K562 (cell line): ENCODE measurements at regions not wholly inside any gene's neighbourhood (a gene's known extent, or its start where the extent isn't known, plus 50 kb on each side); places are given as distances from the start of the nearest gene placed in this dataset.

Source experiments
- ATAC-seq: fragments of 200-7000 bp; cut with Tn5 transposase; 3 replicates; pipeline ENCODE4 v1.9.1; 2020; ENCODE audit warnings: moderate library complexity
- BruUV-seq: library from RNA; stranded (reverse); fragments of 400-500 nt; replicated peaks from 2 replicates; lab custom pipeline; 2021; lab: Mats Ljungman, UMichigan
- CTCF ChIA-PET: fragments of 300-600 bp; formaldehyde crosslinking; extraction: SDS; loops from one replicate; lab custom pipeline; 2021; ENCODE audit warnings: low intra/inter-chr PET ratio; lab: Yijun Ruan, JAX
- POLR2A ChIA-PET: fragments of 300-600, 350-650 bp; sonication (Branson Sonifier 250); formaldehyde crosslinking; extraction: SDS; loops from one replicate; lab custom pipeline; 2021; ENCODE audit warnings: antibody characterized with exemption, inconsistent platforms; lab: Yijun Ruan, JAX
- DNase-seq, 4 experiments: peaks; one replicate each; pipeline versions ENCODE4 v3.0.0 to v3.0.0-alpha.2; 2011 to 2018; ENCODE audit warnings: low spot score in 3 of 4, mixed read lengths in 3 of 4; ENCODE audit errors: extremely low read depth in 1 of 4
- FAIRE-seq: peaks from 2 replicates; lab custom pipeline; 2011; peaks lifted over from hg19 to GRCh38; lab: Jason Lieb, UNC
- H2AFZ ChIP-seq: 2 replicates; pipeline ENCODE4 v1.6.0; 2011; ENCODE audit warnings: low read depth, low read length, control low read depth, inconsistent platforms
- H3K27ac ChIP-seq: fragments of 200-600 bp; 3 replicates; pipeline ENCODE4 v1.8.0; 2011; ENCODE audit warnings: low read depth, mild to moderate bottlenecking, control low read depth, inconsistent platforms, low read length, moderate library complexity, mixed read lengths; ENCODE audit errors: extremely low read depth
- H3K27me3 ChIP-seq, 2 experiments: fragments of 300-600 bp in 1 of 2; 2 replicates in 1 of 2; 3 replicates in 1 of 2; pipeline versions ENCODE4 v1.6.0 to v1.8.0; 2011; ENCODE audit warnings: inconsistent platforms in 2 of 2, low read length in 2 of 2, mild to moderate bottlenecking in 1 of 2, mixed read lengths in 1 of 2, moderate library complexity in 1 of 2; ENCODE audit not compliant: control insufficient read depth in 2 of 2, insufficient read depth in 2 of 2
- H3K36me3 ChIP-seq: fragments of 300-600 bp; 3 replicates; pipeline ENCODE4 v1.8.0; 2011; ENCODE audit warnings: mild to moderate bottlenecking, low read length, inconsistent platforms; ENCODE audit not compliant: control insufficient read depth, insufficient read depth
- H3K4me1 ChIP-seq, 2 experiments: fragments of 200-600 bp in 1 of 2; replicated peaks in 1 of 2; 2 replicates in 1 of 2; 3 replicates in 1 of 2; pipeline versions ENCODE4 v1.5.1 to v1.8.0; 2011; ENCODE audit warnings: inconsistent platforms in 2 of 2, low read length in 2 of 2, mild to moderate bottlenecking in 1 of 2, mixed read lengths in 1 of 2, moderate library complexity in 1 of 2; ENCODE audit not compliant: control insufficient read depth in 2 of 2, insufficient read depth in 2 of 2
- H3K4me2 ChIP-seq: 2 replicates; pipeline ENCODE4 v1.6.1; 2011; ENCODE audit warnings: low read length, control low read depth, inconsistent platforms, mixed read lengths; ENCODE audit not compliant: insufficient read depth
- H3K4me3 ChIP-seq: fragments of 200-600 bp; sonication (generic), shearing (Covaris generic); 2 replicates; pipeline ENCODE4 v1.5.1; 2016; ENCODE audit warnings: control low read depth, inconsistent platforms
- H3K79me2 ChIP-seq: fragments of 200-600 bp; 3 replicates; pipeline ENCODE4 v1.8.0; 2011; ENCODE audit warnings: low read length, inconsistent platforms; ENCODE audit not compliant: control insufficient read depth, insufficient read depth
- H3K9ac ChIP-seq, 2 experiments: 2 replicates each; pipeline versions ENCODE4 v1.6.0 to v1.6.1; 2011; ENCODE audit warnings: low read depth in 2 of 2, low read length in 2 of 2, control low read depth in 1 of 2, inconsistent platforms in 1 of 2, mild to moderate bottlenecking in 1 of 2, mixed read lengths in 1 of 2; ENCODE audit not compliant: insufficient read depth in 1 of 2
- H3K9me1 ChIP-seq: one replicate; pipeline ENCODE4 v1.6.0; 2011; ENCODE audit warnings: inconsistent platforms, mild to moderate bottlenecking, low read length, moderate library complexity; ENCODE audit not compliant: control insufficient read depth, insufficient read depth
- H3K9me3 ChIP-seq: replicated peaks from 2 replicates; pipeline ENCODE4 v1.5.1; 2011; ENCODE audit warnings: low read depth, low read length, inconsistent platforms; ENCODE audit not compliant: control insufficient read depth, insufficient read depth
- H4K20me1 ChIP-seq: replicated peaks from 2 replicates; pipeline ENCODE4 v1.6.1; 2011; ENCODE audit warnings: low read length, inconsistent platforms, mixed read lengths; ENCODE audit not compliant: control insufficient read depth, insufficient read depth
- BHLHE40 ChIP-seq: IDR thresholded peaks from 2 replicates; pipeline ENCODE4 v1.6.1; 2011; ENCODE audit warnings: low read length, improper control_type of control experiment
- ELF4 ChIP-seq: fragments of 450-650 bp; formaldehyde crosslinking; IDR thresholded peaks from 2 replicates; pipeline ENCODE4 v1.4.0; 2022; ENCODE audit warnings: missing genetic modification characterization
- GABPA ChIP-seq: fragments of 200-800 bp; sonication (Bioruptor generic); conservative IDR thresholded peaks from 2 replicates; pipeline ENCODE4 v1.6.1; 2016; ENCODE audit warnings: low read depth, missing genetic modification characterization, missing compliant biosample characterization
- MED1 ChIP-seq: sonication (generic); formaldehyde crosslinking; IDR thresholded peaks from 2 replicates; pipeline ENCODE4 v1.8.1; 2023; ENCODE audit warnings: missing genetic modification reagents, borderline replicate concordance
- PHB ChIP-seq: fragments of 250-450 bp; sonication (Bioruptor Pico); IDR thresholded peaks from 2 replicates; pipeline ENCODE4 v1.5.0; 2021
- RBM34 ChIP-seq: fragments of 200-400 bp; formaldehyde crosslinking; IDR thresholded peaks from 2 replicates; pipeline ENCODE4 v1.6.1; 2018; ENCODE audit warnings: low read length, borderline replicate concordance; ENCODE audit not compliant: insufficient read depth
- TARDBP ChIP-seq: fragments of 450-650 bp; IDR thresholded peaks from 2 replicates; pipeline ENCODE4 v1.6.1; 2016
- TFAM ChIP-seq: fragments of 250-450 bp; sonication (Bioruptor Pico); conservative IDR thresholded peaks from 2 replicates; pipeline ENCODE4 v1.5.0; 2021; ENCODE audit warnings: mild to moderate bottlenecking, moderate library complexity
- ZBTB26 ChIP-seq: fragments of 450-650 bp; formaldehyde crosslinking; IDR thresholded peaks from 2 replicates; pipeline ENCODE4 v1.4.0; 2022; ENCODE audit warnings: missing genetic modification characterization
- WGBS: fragments of 100-300 bp; shearing (Covaris generic); methylation state at CpG from one replicate; pipeline ENCODE4 v1.1.6; 2016; ENCODE audit warnings: low coverage, mixed read lengths; ENCODE audit not compliant: insufficient coverage; ENCODE audit errors: missing lambda C conversion rate; 5-methylcytosine and 5-hydroxymethylcytosine counted together
- in situ Hi-C: fragments of 300-500 bp; cut with MboI; formaldehyde crosslinking; loops from 4 replicates; pipeline ENCODE4 v1.15.0; 2018; ENCODE audit warnings: inconsistent platforms, mixed read lengths
- intact Hi-C: fragments of 100-400 bp; cut with micrococcal nuclease; formaldehyde crosslinking; loops from 2 replicates; pipeline ENCODE4 v1.14.2; 2022
- TF ChIP-seq, protein P1 (sequence below): fragments of 450-650 bp; IDR thresholded peaks from 2 replicates; pipeline ENCODE4 v1.6.1; 2014; ENCODE audit warnings: low read depth, mild to moderate bottlenecking, moderate library complexity, borderline replicate concordance

DNA sequence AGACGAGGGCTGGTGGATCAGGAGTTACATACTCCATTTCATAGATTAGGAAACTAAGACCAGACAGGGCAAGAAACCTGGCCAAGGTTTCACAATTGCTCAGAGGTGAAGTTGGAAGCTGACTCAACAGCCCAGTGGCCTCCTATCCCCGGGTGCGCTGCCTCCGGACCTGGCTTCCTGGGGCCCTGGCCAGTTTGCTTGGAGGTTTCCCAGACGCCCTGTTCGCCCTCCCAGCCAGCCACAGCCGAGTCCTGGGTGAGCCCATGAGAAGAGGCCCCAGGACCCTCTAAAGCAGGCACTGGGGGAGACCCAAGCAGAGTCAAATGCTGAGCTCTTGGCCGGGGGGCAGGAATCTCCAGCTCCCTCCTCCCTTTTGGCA is 180.1 kb downstream of the ZBTB18 start:
- Histone ChIP-seq H3K79me2 (no peaks in the 10 kb centered on the region), H3K4me3 (no peak overlapping the region), H3K9me3 (no peaks in the 10 kb centered on the region), H3K4me2 (no peak overlapping the region), H3K27me3 (peaks cover 62 to 84% of the 10 kb centered on the region in 2 experiments), H4K20me1 (no peaks in the 10 kb centered on the region), H3K9ac (peak overlapping the region in 1 of 2 experiments; percentile 2; a peak in 1 of 4 replicates), H3K4me1 (peaks cover 0 to 2% of the 10 kb centered on the region in 2 experiments; a peak in 1 of 5 replicates), H3K27ac (no peak overlapping the region), H3K36me3 (no peaks in the 10 kb centered on the region), H3K9me1 (no peaks in the 10 kb centered on the region), H2AFZ (no peak overlapping the region)
- no peak; the same call in 2 of the 3 replicates for ATAC-seq
- intact Hi-C loops: no loop called here
- DNase-seq: no peak
- no peak for FAIRE-seq
- in situ Hi-C loops: no loop called here
- WGBS: 0% methylated on average over 8 of the region's 8 CpGs
- no TSS peak for BruUV-seq
- ChIA-PET CTCF (no interaction called here), POLR2A (interaction anchor here (0.5 to 0.7 kb wide), 2 partner anchors 29 to 112 kb away, joined by 3 read pairs; no protein-coding TSS in a partner anchor)
- no peak for TF ChIP-seq GABPA
- TF ChIP-seq TARDBP: no peak
- no peak for TF ChIP-seq BHLHE40
- no peak for TF ChIP-seq RBM34
- TF ChIP-seq ELF4 (CRISPR knock-in tag): no peak
- TF ChIP-seq PHB (CRISPR knock-in tag): no peak
- TF ChIP-seq TFAM (CRISPR knock-in tag): no peak
- TF ChIP-seq ZBTB26 (CRISPR knock-in tag): no peak
- TF ChIP-seq, protein P1, sequence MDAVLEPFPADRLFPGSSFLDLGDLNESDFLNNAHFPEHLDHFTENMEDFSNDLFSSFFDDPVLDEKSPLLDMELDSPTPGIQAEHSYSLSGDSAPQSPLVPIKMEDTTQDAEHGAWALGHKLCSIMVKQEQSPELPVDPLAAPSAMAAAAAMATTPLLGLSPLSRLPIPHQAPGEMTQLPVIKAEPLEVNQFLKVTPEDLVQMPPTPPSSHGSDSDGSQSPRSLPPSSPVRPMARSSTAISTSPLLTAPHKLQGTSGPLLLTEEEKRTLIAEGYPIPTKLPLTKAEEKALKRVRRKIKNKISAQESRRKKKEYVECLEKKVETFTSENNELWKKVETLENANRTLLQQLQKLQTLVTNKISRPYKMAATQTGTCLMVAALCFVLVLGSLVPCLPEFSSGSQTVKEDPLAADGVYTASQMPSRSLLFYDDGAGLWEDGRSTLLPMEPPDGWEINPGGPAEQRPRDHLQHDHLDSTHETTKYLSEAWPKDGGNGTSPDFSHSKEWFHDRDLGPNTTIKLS: no peak
- TF ChIP-seq MED1 (CRISPR knock-in tag): no peak
- TF ChIP-seq, all 486 proteins: peak for 0
